Coronary artery (tissue), 2 donors: ENCODE measurements at regions not wholly inside any gene's neighbourhood (a gene's known extent, or its start where the extent isn't known, plus 50 kb on each side); places are given as distances from the start of the nearest gene placed in this dataset.
"Not testable (repeated sequence)": the region's sequence is repeated elsewhere in the genome, so short reads cannot be mapped to it uniquely, and the experiment has no call there.

ENCODE experiments used
- DNase-seq: peaks from one replicate; pipeline ENCODE4 v3.0.0-alpha.2; 2017; ENCODE audit warnings: low spot score
- H3K27ac ChIP-seq, 2 donors: fragments of 200-600 bp; sonication (generic); one replicate each; pipeline ENCODE4 v1.5.1; 2016 to 2019
- H3K4me3 ChIP-seq: fragments of 200-600 bp; sonication (generic); 2 replicates; pipeline ENCODE4 v1.5.1; 2016; ENCODE audit warnings: mild to moderate bottlenecking, moderate library complexity
- TF ChIP-seq, protein P1 (sequence below): fragments of 200-600 bp; sonication (generic); IDR thresholded peaks from one replicate; pipeline ENCODE4 v1.5.1; 2019; ENCODE audit warnings: antibody characterized with exemption

DNA sequence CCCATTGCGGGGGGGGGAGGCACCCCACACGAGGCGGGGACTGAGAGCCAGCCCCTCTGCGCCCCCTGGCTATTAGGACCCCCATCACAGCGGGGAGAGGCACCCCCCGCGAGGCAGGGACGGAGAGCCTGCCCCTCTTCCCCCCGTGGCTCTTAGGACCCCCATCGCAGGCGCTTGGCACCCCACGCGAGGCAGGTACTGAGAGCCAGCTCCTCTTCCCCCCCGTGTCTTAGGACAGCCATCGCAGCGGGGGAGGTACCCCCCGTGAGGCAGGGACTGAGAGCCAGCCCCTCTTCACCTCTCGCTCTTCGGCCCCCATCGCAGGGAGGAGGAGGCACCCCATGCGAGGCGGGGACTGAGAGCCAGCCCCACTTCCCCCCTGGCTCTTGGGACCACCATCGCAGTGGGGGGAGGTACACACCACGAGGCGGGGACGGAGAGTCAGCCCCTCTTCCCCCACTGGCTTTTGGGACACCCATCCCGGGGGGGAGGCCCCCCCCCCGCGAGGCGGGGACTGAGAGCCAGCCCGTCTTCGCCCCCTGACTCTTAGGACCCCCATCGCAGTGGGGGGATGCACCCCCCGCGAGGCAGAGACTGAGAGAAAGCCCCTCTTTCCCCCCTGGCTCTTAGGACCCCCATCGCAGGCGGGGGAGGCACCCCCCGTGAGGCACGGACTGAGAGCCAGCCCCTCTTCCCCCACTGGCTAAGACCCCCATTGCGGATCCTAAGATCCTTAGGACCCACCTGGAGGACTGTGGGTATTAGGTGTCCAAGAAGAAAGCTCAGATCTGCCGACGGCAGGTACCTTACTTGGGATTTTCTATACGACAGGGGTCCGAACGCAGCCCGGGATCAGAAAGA is 198.6 kb upstream of the PZP start:
- no peak for DNase-seq
- H3K4me3 ChIP-seq: peak overlapping the region; percentile 36
- H3K27ac ChIP-seq: no peak overlapping the region
- TF ChIP-seq, protein P1, sequence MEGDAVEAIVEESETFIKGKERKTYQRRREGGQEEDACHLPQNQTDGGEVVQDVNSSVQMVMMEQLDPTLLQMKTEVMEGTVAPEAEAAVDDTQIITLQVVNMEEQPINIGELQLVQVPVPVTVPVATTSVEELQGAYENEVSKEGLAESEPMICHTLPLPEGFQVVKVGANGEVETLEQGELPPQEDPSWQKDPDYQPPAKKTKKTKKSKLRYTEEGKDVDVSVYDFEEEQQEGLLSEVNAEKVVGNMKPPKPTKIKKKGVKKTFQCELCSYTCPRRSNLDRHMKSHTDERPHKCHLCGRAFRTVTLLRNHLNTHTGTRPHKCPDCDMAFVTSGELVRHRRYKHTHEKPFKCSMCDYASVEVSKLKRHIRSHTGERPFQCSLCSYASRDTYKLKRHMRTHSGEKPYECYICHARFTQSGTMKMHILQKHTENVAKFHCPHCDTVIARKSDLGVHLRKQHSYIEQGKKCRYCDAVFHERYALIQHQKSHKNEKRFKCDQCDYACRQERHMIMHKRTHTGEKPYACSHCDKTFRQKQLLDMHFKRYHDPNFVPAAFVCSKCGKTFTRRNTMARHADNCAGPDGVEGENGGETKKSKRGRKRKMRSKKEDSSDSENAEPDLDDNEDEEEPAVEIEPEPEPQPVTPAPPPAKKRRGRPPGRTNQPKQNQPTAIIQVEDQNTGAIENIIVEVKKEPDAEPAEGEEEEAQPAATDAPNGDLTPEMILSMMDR: no peak

DNA sequence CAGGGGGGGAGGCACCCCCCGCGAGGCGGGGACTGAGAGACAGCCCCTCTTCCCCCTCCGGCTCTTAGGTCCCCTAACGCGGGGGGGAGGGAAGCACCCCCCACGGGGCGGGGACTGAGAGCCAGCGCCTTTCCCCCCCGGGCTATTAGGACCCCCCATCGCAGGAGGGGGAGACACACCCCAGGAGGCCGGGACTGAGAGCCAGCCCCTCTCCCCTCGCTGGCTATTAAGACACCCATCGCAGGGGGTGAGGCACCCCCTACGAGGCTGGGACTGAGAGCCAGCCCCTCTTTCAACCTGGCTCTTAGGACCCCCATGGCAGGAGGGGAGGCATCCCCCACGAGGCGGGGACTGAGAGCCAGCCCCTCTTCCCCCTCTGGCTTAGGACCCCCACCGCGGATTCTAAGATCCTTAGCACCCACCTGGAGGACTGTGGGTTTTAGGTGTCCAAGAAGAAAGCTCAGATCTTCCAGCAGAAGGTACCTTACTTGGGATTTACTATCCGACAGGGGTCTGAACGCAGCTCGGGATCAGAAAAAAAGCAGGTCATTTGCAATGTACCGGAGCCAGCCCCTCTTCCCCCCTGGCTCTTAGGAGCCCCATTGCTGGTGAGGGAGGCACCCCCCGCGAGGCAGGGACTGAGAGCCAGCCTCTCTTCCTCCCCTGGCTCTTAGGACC is 197.8 kb upstream of the PZP start:
- no peak overlapping the region for H3K4me3 ChIP-seq
- DNase-seq: no peak

DNA sequence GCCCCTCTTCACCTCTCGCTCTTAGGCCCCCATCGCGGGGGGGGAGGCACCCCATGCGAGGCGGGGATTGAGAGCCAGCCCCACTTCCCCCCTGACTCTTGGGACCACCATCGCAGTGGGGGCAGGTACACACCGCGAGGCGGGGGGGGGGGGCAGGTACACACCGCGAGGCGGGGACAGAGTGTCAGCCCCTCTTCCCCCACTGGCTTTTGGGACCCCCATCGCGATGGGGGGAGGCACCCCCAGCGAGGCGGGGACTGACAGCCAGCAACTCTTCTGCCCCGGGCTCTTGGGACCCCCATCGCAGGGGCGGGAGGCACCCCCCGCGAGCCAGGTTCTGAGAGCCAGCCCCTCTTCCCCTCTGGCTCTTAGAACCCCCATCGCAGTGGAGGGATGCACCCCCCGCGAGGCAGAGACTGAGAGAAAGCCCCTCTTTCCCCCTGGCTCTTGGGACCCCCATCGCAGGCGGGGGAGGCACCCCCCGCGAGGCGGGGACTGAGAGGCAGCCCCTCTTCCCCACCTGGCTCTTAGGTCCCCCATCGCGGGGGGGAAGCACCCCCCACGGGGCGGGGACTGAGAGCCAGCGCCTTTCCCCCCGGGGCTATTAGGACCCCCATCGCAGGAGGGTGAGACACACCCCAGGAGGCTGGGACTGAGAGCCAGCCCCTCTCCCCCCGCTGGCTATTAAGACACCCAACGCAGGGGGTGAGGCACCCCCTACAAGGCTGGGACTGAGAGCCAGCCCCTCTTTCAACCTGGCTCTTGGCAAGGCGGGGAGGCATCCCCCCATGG is 196.5 kb upstream of the PZP start:
- H3K27ac ChIP-seq: no peak overlapping the region
- DNase-seq: no peak
- TF ChIP-seq, protein P1: no peak
- no peak overlapping the region for H3K4me3 ChIP-seq

More for the DNA sequence above, 197.8 kb upstream of the PZP start:
- no peak overlapping the region for H3K27ac ChIP-seq
- TF ChIP-seq, protein P1: no peak

DNA sequence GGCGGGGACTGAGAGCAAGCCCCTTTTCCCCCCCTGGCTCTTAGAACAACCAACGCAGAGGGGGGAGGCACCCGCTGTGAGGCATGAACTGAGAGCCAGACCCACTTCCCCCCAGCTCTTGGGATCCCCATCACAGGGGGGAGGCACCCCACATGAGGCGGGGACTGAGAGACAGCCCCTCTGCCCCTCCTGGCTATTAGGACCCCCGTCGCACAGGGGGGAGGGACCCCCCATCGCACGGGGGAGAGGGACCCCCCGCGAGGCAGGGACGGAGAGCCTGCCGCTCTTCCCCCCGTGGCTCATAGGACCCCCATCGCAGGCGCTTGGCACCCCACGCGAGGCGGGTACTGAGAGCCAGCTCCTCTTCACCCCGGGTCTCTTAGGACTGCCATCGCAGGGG is 195.8 kb upstream of the PZP start:
- no peak overlapping the region for H3K27ac ChIP-seq
- H3K4me3 ChIP-seq: no peak overlapping the region
- no peak for DNase-seq
- TF ChIP-seq, protein P1: no peak

DNA sequence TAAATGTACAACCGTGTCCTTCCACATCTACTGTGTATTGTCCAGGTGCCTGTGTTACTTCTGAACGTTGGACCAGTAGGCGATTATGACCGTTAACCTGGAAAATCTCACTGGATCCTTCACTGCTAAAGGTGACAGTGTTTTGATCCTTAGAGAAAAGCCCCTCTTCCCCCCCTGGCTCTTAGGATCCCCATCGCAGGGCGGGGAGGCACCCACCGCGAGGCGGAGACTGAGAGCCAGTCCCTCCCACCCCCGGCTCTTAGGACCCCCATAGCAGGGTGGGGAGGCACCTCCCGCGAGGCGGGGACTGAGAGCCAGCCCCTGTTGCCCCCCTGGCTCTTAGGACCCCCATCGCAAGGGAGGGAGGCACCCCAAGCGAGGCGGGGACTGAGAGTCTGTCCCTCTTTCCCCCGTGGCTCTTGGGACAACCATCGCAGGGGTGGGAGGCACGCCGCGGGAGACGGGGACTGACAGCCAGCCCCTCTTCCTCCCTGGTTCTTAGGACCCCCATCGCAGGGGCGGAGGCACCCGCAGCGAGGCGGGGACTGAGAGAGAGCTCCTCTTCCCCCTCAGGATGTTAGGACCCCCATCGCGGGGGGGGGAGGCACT is 194.3 kb upstream of the PZP start:
- H3K4me3 ChIP-seq, H3K27ac ChIP-seq, DNase-seq: not testable (repeated sequence)

DNA sequence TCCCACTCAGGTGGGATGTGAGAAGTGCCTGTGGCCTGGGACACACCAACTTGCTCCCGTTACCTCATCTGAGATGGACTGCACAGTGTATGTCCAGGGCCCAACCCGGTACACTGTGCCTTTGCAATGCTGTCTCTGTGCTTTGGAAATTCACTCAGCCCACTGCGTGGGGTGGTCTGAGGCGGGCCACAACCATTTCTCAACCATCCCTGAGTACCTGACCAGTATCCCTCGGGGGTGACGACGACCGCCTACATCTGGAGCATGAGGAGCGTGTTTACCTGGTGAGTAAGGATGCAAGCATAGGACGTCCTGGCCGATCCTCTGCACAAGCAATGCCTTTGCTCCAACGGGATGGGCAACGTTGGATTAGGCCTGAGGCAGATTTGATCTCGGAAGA is 188.2 kb upstream of the PZP start:
- H3K27ac ChIP-seq, H3K4me3 ChIP-seq, DNase-seq: not testable (repeated sequence)

DNA sequence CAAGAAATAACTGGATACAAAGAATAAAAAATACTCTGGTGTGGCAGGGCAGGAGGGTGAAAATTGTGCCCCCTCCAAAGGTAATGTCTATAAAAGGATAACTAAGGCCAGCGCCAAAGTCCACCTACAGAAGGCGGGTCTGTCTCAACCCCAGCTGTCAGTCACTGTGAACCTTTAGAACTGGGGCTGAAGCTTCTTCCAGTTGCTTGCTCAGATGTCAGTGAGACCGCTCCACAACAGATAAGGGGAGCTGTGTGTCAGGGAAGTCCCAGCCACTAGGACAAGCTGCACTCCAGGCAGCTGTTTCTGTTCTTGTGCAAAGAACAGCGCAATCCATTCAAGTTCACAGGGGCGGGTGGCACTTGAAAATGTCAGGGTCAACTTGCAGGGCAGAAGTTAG is 187.0 kb upstream of the PZP start:
- DNase-seq: not testable (repeated sequence)

DNA sequence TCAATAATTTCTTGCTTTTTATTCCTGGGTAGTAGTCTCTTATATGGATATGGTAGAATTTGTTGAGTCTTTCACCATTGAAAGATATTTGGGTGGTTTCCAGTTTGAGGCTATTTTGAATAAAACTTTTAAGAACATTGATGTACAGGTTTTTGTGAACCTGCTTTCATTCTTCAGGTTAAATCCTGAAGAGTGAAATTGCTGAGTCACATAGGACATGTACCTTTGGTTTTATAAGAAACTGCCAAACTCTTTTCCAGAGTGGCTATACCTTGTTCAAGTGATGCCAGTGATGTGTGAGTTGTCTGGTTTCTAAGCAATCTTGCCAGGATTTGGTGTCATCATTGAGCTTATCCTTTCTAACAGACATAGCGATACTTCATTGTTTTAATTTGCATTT is 184.6 kb upstream of the PZP start:
- no peak for DNase-seq
- Histone ChIP-seq H3K27ac (no peak overlapping the region), H3K4me3 (no peak overlapping the region)
- TF ChIP-seq, protein P1: no peak

More for the DNA sequence above, 187.0 kb upstream of the PZP start:
- not testable (repeated sequence) for H3K4me3 ChIP-seq, H3K27ac ChIP-seq
